ENCODE measurements at regions not wholly inside any gene's neighbourhood (a gene's known extent, or its start where the extent isn't known, plus 50 kb on each side); places are given as distances from the start of the nearest gene placed in this dataset.

GRCh38 chr5:32501071-32502002 lies 56.8 kb upstream of the ZFR start:
- no peak for DNase-seq

- DNase-seq: no peak
These were observed 55.6 kb upstream of the ZFR start for GRCh38 chr5:32500181-32500580.

- DNase-seq: no peak
These were observed 54.7 kb upstream of the ZFR start for GRCh38 chr5:32499261-32499660.

- DNase-seq: no peak
These were observed 53.9 kb upstream of the ZFR start for GRCh38 chr5:32498484-32498883.

GRCh38 chr5:32496104-32496503 lies 51.6 kb upstream of the ZFR start:
- no peak for DNase-seq

- no peak for DNase-seq
These were observed 50.3 kb upstream of the ZFR start for GRCh38 chr5:32494827-32495226.

Data from NCI-H510A treated with DMSO at 0.1 percent for 48 hours (cell line).